OCI-LY7 (cell line): ENCODE measurements at regions not wholly inside any gene's neighbourhood (a gene's known extent, or its start where the extent isn't known, plus 50 kb on each side); places are given as distances from the start of the nearest gene placed in this dataset.

Source experiments
- BruUV-seq: library from RNA; stranded (reverse); fragments of 400-500 nt; replicated peaks from 2 replicates; lab custom pipeline; 2021; lab: Mats Ljungman, UMichigan
- CTCF ChIA-PET: fragments of 300-600 bp; sonication (Branson Sonifier 250); formaldehyde crosslinking; loops from one replicate; lab custom pipeline; 2022; ENCODE audit warnings: antibody characterized with exemption; ENCODE audit not compliant: unreplicated experiment; lab: Charles Lee
- POLR2A ChIA-PET: fragments of 300-600 bp; sonication (Branson Sonifier 250); formaldehyde crosslinking; loops from one replicate; lab custom pipeline; 2022; ENCODE audit warnings: antibody characterized with exemption; lab: Charles Lee
- DNase-seq: peaks from one replicate; pipeline ENCODE4 v3.0.0-alpha.2; 2015; ENCODE audit warnings: low spot score
- H2AFZ ChIP-seq: fragments of 200-600 bp; sonication (generic), shearing (Covaris generic); 2 replicates; pipeline ENCODE4 v1.6.1; 2014; ENCODE audit warnings: mild to moderate bottlenecking, antibody characterized with exemption, low read length, moderate library complexity
- H3K27ac ChIP-seq: fragments of 200-600 bp; sonication (generic); 2 replicates; pipeline ENCODE4 v1.5.1; 2014; ENCODE audit warnings: mixed run types, low read depth, mild to moderate bottlenecking, moderate library complexity, low read length, inconsistent platforms; ENCODE audit not compliant: poor library complexity, severe bottlenecking
- H3K36me3 ChIP-seq: fragments of 200-600 bp; sonication (generic); 2 replicates; pipeline ENCODE4 v1.6.1; 2014; ENCODE audit warnings: mild to moderate bottlenecking, antibody characterized with exemption, low read length, moderate library complexity, mixed read lengths; ENCODE audit not compliant: insufficient read depth
- H3K4me1 ChIP-seq: fragments of 200-600 bp; sonication (generic); 2 replicates; pipeline ENCODE4 v1.5.1; 2014; ENCODE audit warnings: mild to moderate bottlenecking, low read length; ENCODE audit not compliant: insufficient read depth, poor library complexity, severe bottlenecking
- H3K4me2 ChIP-seq: fragments of 200-600 bp; sonication (generic); 2 replicates; pipeline ENCODE4 v1.6.1; 2014; ENCODE audit warnings: mild to moderate bottlenecking, low read length
- H3K4me3 ChIP-seq: fragments of 200-600 bp; sonication (generic); 2 replicates; pipeline ENCODE4 v1.5.1; 2014; ENCODE audit warnings: mild to moderate bottlenecking, low read depth, low read length; ENCODE audit not compliant: poor library complexity, severe bottlenecking
- H3K79me2 ChIP-seq: fragments of 200-600 bp; sonication (generic); 2 replicates; pipeline ENCODE4 v1.6.1; 2016; ENCODE audit warnings: low read depth, mild to moderate bottlenecking, low read length, moderate library complexity, mixed read lengths; ENCODE audit not compliant: insufficient read depth
- H3K9me2 ChIP-seq: fragments of 200-600 bp; sonication (generic); 2 replicates; pipeline ENCODE4 v1.6.1; 2016; ENCODE audit warnings: mild to moderate bottlenecking, low read length, mixed read lengths; ENCODE audit not compliant: insufficient read depth
- H3K9me3 ChIP-seq: fragments of 200-600 bp; sonication (generic); 2 replicates; pipeline ENCODE4 v1.6.1; 2014; ENCODE audit warnings: mild to moderate bottlenecking, mixed run types, low read length, mixed read lengths
- H4K20me1 ChIP-seq: fragments of 200-600 bp; sonication (generic); 2 replicates; pipeline ENCODE4 v1.6.1; 2014; ENCODE audit warnings: mild to moderate bottlenecking, antibody characterized with exemption, low read length, moderate library complexity, mixed read lengths; ENCODE audit not compliant: insufficient read depth
- EZH2phosphoT487 ChIP-seq: fragments of 200-600 bp; sonication (generic); IDR thresholded peaks from 2 replicates; pipeline ENCODE4 v1.6.1; 2018; ENCODE audit warnings: low read depth, borderline replicate concordance, mild to moderate bottlenecking, mixed run types, antibody characterized with exemption, low read length, moderate library complexity, mixed read lengths
- intact Hi-C: fragments of 100-400 bp; cut with micrococcal nuclease; formaldehyde crosslinking; loops from one replicate; pipeline ENCODE4 v1.10.0; 2022; ENCODE audit not compliant: unreplicated experiment
- TF ChIP-seq, protein P1 (sequence below): fragments of 200-600 bp; sonication (generic); conservative IDR thresholded peaks from 2 replicates; pipeline ENCODE4 v1.5.1; 2014; ENCODE audit warnings: mild to moderate bottlenecking, antibody characterized with exemption, low read length, moderate library complexity, mixed read lengths

DNA sequence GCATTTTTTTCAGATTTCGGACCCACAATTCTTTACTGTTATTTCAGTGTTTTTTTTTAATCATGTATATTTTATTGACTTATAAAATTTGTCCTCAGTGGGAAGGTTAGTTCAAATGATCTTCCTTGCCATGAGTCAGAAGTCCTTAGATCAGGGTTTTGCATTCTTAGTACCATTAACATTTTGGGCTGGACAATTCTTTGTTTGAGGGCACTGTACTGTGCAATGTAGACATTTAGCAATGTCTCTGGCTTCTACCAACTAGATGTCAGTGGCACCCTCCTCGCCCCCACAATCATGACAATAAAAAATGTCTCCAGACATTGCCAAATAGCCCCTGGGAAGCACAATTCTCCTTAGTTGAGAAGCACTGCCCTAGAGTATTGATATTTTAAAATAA is 176.6 kb downstream of the VEGFC start:
- Histone ChIP-seq H3K36me3 (no peaks in the 10 kb centered on the region), H3K27ac (no peak overlapping the region), H2AFZ (no peak overlapping the region), H3K79me2 (no peaks in the 10 kb centered on the region), H3K4me3 (no peak overlapping the region), H3K4me2 (no peak overlapping the region), H3K4me1 (no peaks in the 10 kb centered on the region), H3K9me2 (no peaks in the 10 kb centered on the region), H4K20me1 (no peaks in the 10 kb centered on the region), H3K9me3 (no peaks in the 10 kb centered on the region)
- TF ChIP-seq, protein P1, sequence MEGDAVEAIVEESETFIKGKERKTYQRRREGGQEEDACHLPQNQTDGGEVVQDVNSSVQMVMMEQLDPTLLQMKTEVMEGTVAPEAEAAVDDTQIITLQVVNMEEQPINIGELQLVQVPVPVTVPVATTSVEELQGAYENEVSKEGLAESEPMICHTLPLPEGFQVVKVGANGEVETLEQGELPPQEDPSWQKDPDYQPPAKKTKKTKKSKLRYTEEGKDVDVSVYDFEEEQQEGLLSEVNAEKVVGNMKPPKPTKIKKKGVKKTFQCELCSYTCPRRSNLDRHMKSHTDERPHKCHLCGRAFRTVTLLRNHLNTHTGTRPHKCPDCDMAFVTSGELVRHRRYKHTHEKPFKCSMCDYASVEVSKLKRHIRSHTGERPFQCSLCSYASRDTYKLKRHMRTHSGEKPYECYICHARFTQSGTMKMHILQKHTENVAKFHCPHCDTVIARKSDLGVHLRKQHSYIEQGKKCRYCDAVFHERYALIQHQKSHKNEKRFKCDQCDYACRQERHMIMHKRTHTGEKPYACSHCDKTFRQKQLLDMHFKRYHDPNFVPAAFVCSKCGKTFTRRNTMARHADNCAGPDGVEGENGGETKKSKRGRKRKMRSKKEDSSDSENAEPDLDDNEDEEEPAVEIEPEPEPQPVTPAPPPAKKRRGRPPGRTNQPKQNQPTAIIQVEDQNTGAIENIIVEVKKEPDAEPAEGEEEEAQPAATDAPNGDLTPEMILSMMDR = no peak
- no peak for TF ChIP-seq EZH2phosphoT487
- CTCF ChIA-PET = no interaction called here
- no TSS peak for BruUV-seq
- POLR2A ChIA-PET = no interaction called here
- no peak for DNase-seq
- intact Hi-C loops = no loop called here

DNA sequence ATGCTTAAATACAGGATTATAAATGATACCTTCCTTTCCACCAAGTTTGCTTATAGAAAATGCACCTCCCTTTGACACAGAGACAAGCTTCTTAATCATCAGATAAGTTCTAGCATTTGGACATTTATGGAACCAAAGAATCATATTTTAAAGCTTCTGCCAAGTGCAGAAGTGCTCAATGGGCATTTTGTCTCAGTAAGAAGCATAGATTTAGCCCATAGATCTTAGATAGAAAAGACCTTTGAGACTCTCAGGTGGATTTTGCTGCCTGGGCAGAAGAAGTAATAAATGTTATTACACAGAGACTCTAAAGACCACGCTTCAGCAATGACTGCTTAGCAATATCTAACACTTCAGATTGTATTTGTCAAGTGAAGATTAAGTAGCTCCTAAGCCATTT is 174.6 kb downstream of the VEGFC start:
- TF ChIP-seq, protein P1 = no peak
- no peak for TF ChIP-seq EZH2phosphoT487
- no peak for DNase-seq
- H3K79me2 ChIP-seq = no peaks in the 10 kb centered on the region
- no peak overlapping the region for H2AFZ ChIP-seq
- H3K36me3 ChIP-seq = no peaks in the 10 kb centered on the region
- no peak overlapping the region for H3K4me2 ChIP-seq
- intact Hi-C loops = no loop called here
- H3K4me1 ChIP-seq = no peaks in the 10 kb centered on the region
- POLR2A ChIA-PET = interaction anchor here (0.7 to 0.8 kb wide), 2 partner anchors 26 to 236 kb away, joined by 3 read pairs; no protein-coding TSS in a partner anchor
- BruUV-seq = no TSS peak
- H3K4me3 ChIP-seq = no peak overlapping the region
- H3K9me2 ChIP-seq = no peaks in the 10 kb centered on the region
- CTCF ChIA-PET = no interaction called here
- H4K20me1 ChIP-seq = no peaks in the 10 kb centered on the region
- H3K9me3 ChIP-seq = no peaks in the 10 kb centered on the region
- no peak overlapping the region for H3K27ac ChIP-seq

DNA sequence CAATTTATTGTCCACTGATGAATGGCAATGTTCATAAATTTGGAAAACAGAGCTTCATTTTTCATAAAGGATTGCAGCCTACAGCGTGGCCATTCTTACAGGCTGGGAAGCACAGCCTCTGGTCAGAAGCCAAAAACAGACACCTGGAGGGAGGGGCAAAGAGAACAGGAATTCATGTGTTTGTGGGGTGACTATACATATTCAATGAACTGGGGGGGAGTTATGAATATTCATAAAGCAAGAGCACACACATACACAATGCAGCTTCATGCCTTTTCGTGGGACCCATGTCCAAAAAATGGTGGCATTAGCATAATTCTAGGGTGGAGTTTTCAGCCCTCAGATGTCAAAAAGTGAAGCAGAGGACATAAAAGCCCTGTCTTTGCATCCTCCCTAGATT is 173.3 kb downstream of the VEGFC start:
- CTCF ChIA-PET = no interaction called here
- intact Hi-C loops = no loop called here
- BruUV-seq = no TSS peak
- H3K4me3 ChIP-seq = no peak overlapping the region
- no peaks in the 10 kb centered on the region for H3K79me2 ChIP-seq
- no peaks in the 10 kb centered on the region for H4K20me1 ChIP-seq
- H3K36me3 ChIP-seq = no peaks in the 10 kb centered on the region
- no peak overlapping the region for H3K4me2 ChIP-seq
- no peaks in the 10 kb centered on the region for H3K9me2 ChIP-seq
- H3K9me3 ChIP-seq = no peaks in the 10 kb centered on the region
- H3K4me1 ChIP-seq = no peaks in the 10 kb centered on the region
- no peak for DNase-seq
- TF ChIP-seq, protein P1 = no peak
- TF ChIP-seq EZH2phosphoT487 = no peak
- H2AFZ ChIP-seq = no peak overlapping the region
- POLR2A ChIA-PET = interaction anchor here (0.6 to 1.6 kb wide), 2 partner anchors 14 to 287 kb away, joined by 3 to 4 read pairs; no protein-coding TSS in a partner anchor
- no peak overlapping the region for H3K27ac ChIP-seq
